H1 (cell line): ENCODE measurements at regions not wholly inside any gene's neighbourhood (a gene's known extent, or its start where the extent isn't known, plus 50 kb on each side); places are given as distances from the start of the nearest gene placed in this dataset.

Experiments
- TF ChIP-seq, protein P1 (sequence below): IDR thresholded peaks from 2 replicates; pipeline ENCODE4 v1.6.1; 2012; ENCODE audit warnings: inconsistent platforms
- TF ChIP-seq, protein P2 (sequence below), 3 experiments: IDR thresholded peaks; 1 replicate in 2 of 3; 2 replicates in 1 of 3; pipeline versions ENCODE4 v1.5.1 to v1.6.1; 2011; ENCODE audit warnings: low read length in 3 of 3, mild to moderate bottlenecking in 3 of 3, inconsistent platforms in 2 of 3, low read depth in 1 of 3, moderate library complexity in 1 of 3; ENCODE audit not compliant: insufficient read depth in 1 of 3; ENCODE audit errors: control extremely low read depth in 1 of 3

DNA sequence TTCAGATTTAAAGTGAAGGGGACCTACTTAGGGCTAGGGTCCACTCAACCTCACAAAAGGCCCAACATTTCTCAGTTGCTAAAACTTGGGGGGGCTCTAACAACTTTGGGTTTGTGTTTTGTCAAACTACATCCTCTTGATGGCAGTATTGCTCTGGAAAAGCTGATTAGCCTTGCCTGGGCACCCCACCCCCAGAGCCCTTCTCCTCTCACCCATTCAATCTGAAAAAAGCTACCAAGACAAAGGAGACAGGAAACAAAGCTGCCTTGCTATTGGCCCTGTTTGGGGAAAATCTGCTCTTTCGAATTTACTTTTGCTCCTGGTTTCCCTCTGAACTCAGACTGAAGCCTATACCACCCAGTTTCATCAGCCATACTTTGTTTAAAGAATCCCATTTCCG is 195.2 kb upstream of the STK26 start:
- TF ChIP-seq, protein P1, sequence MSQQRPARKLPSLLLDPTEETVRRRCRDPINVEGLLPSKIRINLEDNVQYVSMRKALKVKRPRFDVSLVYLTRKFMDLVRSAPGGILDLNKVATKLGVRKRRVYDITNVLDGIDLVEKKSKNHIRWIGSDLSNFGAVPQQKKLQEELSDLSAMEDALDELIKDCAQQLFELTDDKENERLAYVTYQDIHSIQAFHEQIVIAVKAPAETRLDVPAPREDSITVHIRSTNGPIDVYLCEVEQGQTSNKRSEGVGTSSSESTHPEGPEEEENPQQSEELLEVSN = no peak
- TF ChIP-seq, protein P2, sequence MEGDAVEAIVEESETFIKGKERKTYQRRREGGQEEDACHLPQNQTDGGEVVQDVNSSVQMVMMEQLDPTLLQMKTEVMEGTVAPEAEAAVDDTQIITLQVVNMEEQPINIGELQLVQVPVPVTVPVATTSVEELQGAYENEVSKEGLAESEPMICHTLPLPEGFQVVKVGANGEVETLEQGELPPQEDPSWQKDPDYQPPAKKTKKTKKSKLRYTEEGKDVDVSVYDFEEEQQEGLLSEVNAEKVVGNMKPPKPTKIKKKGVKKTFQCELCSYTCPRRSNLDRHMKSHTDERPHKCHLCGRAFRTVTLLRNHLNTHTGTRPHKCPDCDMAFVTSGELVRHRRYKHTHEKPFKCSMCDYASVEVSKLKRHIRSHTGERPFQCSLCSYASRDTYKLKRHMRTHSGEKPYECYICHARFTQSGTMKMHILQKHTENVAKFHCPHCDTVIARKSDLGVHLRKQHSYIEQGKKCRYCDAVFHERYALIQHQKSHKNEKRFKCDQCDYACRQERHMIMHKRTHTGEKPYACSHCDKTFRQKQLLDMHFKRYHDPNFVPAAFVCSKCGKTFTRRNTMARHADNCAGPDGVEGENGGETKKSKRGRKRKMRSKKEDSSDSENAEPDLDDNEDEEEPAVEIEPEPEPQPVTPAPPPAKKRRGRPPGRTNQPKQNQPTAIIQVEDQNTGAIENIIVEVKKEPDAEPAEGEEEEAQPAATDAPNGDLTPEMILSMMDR (IDR thresholded peaks at IDR 0.05; ENCODE audit: control extremely low read depth in 1 of 3, insufficient read depth in 1 of 3, low read depth in 1 of 3, low read length in 3 of 3) = peak in 2 of 3 experiments; percentile 34 to 39; a peak in 2 of 4 replicates
